Psoas muscle (tissue), 7 donors: ENCODE measurements at regions not wholly inside any gene's neighbourhood (a gene's known extent, or its start where the extent isn't known, plus 50 kb on each side); places are given as distances from the start of the nearest gene placed in this dataset.

ENCODE experiments used
- ATAC-seq, 4 donors: fragments of 200-7000 bp; cut with Tn5 transposase; one replicate each; pipeline ENCODE4 v1.9.1; 2020; ENCODE audit warnings: moderate library complexity in 3 of 4, mild to moderate bottlenecking in 2 of 4
- DNase-seq, 2 donors: peaks; one replicate each; pipeline ENCODE4 v3.0.0-alpha.2; 2020
- H3K27ac ChIP-seq: fragments of 200-600 bp; one replicate; pipeline ENCODE4 v1.8.0; 2022
- H3K27me3 ChIP-seq, 3 donors: fragments of 200-600 bp in 1 of 3; one replicate each; pipeline versions ENCODE4 v1.6.1 to v1.8.0; 2013 to 2022; ENCODE audit warnings: low read length in 2 of 3, mild to moderate bottlenecking in 2 of 3, moderate library complexity in 1 of 3; ENCODE audit not compliant: insufficient read depth in 3 of 3
- H3K36me3 ChIP-seq, 2 donors: fragments of 200-600 bp in 1 of 2; one replicate each; pipeline versions ENCODE4 v1.6.1 to v1.8.0; 2013 to 2022; ENCODE audit warnings: low read depth in 1 of 2, mild to moderate bottlenecking in 1 of 2, moderate library complexity in 1 of 2; ENCODE audit not compliant: insufficient read depth in 1 of 2
- H3K4me1 ChIP-seq: fragments of 200-600 bp; one replicate; pipeline ENCODE4 v1.8.0; 2022
- H3K4me3 ChIP-seq: fragments of 200-600 bp; one replicate; pipeline ENCODE4 v1.8.0; 2022; ENCODE audit warnings: mild to moderate bottlenecking
- H3K9me3 ChIP-seq: fragments of 200-600 bp; one replicate; pipeline ENCODE4 v1.8.0; 2022
- WGBS, 3 donors: extraction: QIAGEN DNeasy Blood & Tissue Kit; methylation state at CpG; one replicate each; pipeline versions ENCODE4 v1.1.6 to v1.1.7; 2013; 5-methylcytosine and 5-hydroxymethylcytosine counted together
- intact Hi-C, 2 donors: fragments of 100-400 bp; cut with DNase I; formaldehyde crosslinking; loops; one replicate each; pipeline versions ENCODE4 v1.11.0 to v1.14.2; 2022
- TF ChIP-seq, protein P1 (sequence below): fragments of 200-600 bp; IDR thresholded peaks from one replicate; pipeline ENCODE4 v1.8.0; 2022; ENCODE audit warnings: antibody characterized with exemption
- donor health status: healthy with polysubstance abuse.
- donor health status: DM: no; HTN: no; CAD: no; lungs with moderate emphysema.
- donor health status: Bipolar disorder and iron deficiency.
- donor health status: healthy.
- donor health status: DM: yes; HTN: yes; CAD: no.
- donor health status: DM: no; HTN: no; CAD: no.
- donor health status: DM: yes; HTN: yes; CAD: no.

DNA sequence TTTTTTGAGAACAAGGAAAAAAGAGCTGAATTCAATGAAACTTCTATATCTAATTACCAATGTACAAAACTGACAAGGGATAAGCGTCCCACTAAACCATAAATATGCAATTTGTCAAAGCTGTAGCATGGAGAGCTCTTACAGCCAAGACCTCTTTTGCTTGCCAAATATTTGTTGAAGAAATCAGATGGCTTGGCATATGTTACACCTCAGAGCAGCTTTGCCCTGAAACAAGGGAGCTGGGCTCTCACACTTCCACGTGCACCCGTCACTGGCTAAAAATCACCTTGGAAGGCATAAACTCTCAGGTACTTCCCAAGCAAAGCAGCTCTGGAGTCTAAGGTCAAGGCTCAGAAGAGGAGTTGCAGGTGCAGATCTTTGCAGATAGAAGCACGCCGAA is 324.7 kb upstream of the SLCO3A1 start:
- DNase-seq (no peak), ATAC-seq (no peak)
- Histone ChIP-seq H3K36me3 (no peaks in the 10 kb centered on the region), H3K4me3 (no peak overlapping the region), H3K9me3 (no peaks in the 10 kb centered on the region), H3K27ac (no peak overlapping the region), H3K4me1 (peaks cover 16% of the 10 kb centered on the region), H3K27me3 (no peaks in the 10 kb centered on the region)
- intact Hi-C loops, result no loop called here
- WGBS, 3 donors, result 53 to 54% (median 53%) methylated on average over 5 of the region's 5 CpGs
- TF ChIP-seq, protein P1, sequence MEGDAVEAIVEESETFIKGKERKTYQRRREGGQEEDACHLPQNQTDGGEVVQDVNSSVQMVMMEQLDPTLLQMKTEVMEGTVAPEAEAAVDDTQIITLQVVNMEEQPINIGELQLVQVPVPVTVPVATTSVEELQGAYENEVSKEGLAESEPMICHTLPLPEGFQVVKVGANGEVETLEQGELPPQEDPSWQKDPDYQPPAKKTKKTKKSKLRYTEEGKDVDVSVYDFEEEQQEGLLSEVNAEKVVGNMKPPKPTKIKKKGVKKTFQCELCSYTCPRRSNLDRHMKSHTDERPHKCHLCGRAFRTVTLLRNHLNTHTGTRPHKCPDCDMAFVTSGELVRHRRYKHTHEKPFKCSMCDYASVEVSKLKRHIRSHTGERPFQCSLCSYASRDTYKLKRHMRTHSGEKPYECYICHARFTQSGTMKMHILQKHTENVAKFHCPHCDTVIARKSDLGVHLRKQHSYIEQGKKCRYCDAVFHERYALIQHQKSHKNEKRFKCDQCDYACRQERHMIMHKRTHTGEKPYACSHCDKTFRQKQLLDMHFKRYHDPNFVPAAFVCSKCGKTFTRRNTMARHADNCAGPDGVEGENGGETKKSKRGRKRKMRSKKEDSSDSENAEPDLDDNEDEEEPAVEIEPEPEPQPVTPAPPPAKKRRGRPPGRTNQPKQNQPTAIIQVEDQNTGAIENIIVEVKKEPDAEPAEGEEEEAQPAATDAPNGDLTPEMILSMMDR, result no peak

DNA sequence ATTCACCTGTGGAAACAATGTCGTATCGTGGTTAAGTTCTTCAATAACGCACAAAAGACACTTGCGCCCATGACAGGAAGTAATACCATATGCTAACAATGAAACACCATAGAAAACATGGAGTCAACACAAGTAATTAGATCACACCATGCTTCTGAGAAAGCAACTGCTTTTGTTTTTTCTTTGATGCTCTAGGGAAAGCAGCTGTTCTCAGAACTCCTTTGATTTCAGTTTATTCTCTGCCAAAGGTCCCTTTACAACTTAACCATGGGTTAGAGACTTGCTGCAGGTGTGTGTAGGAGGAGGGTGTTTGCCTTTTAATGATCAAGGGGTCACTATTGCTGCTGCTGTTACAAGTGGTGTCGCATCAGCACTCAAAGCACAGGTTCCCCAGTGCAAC is 324.0 kb upstream of the SLCO3A1 start:
- H3K9me3 ChIP-seq, result no peaks in the 10 kb centered on the region
- no peak overlapping the region for H3K4me3 ChIP-seq
- no peaks in the 10 kb centered on the region for H3K27me3 ChIP-seq
- TF ChIP-seq, protein P1, result no peak
- peaks cover 18% of the 10 kb centered on the region for H3K4me1 ChIP-seq
- H3K36me3 ChIP-seq, result no peaks in the 10 kb centered on the region
- H3K27ac ChIP-seq, result peak overlapping the region; percentile 27
- intact Hi-C loops, result no loop called here
- DNase-seq, result no peak
- WGBS, 3 donors, result 60 to 79% (median 64%) methylated on average over 5 of the region's 5 CpGs
- ATAC-seq, result no peak

DNA sequence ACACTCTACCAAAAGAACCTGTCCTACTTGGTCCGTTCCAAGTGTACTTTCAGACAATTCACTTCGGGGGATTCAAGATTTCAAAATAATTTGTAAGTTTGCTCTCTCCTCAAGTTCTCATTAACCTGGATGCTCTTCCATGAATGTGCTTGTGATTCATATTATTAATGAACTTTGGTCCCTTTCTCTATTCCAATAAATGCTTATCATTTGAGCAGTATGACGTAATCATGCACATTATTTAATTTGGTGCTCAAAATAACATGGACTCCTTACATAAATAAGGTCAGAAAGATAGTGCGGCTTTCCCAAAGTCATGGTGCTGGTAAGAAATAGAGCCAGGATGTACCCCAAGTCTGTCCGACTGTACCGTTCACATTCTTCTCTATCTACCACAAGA is 323.2 kb upstream of the SLCO3A1 start:
- ATAC-seq (no peak), DNase-seq (no peak)
- TF ChIP-seq, protein P1, result no peak
- H3K4me3 ChIP-seq, result no peak overlapping the region
- no peaks in the 10 kb centered on the region for H3K9me3 ChIP-seq
- intact Hi-C loops, result no loop called here
- H3K36me3 ChIP-seq, result no peaks in the 10 kb centered on the region
- H3K27me3 ChIP-seq, result no peaks in the 10 kb centered on the region
- peaks cover 24% of the 10 kb centered on the region for H3K4me1 ChIP-seq
- WGBS, 3 donors, result 85 to 91% (median 91%) methylated on average over 6 of the region's 6 CpGs
- peak overlapping the region; percentile 76 for H3K27ac ChIP-seq

DNA sequence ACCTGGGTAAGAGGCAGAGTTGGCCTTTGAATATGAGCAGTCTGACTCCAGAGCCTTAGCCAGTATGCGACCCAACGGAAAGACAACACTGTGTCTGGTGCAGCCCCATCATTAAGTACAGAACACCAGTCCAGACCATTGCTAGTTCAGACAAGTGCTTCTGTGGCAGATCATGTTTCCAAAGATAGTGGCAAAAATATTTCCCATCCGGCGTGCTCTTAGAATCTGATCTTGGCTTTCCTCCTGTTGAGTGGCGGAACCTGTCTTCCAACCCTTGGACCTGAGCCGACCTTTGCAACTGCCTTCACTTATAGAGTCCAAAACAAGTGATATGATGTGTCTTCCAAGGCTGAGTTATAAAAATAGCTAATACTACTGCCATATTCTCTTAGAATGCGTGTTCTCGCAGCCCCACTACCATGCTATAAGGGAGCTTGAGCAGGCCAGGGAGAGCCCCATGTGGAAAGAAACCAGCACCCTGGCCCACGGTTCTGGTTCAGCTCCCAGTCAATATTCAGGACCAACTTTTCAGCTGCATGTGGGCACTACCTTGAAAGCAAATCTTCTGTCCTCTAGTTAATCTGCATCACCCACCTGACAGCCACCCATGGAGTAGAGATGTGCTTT is 322.4 kb upstream of the SLCO3A1 start:
- H3K36me3 ChIP-seq, result no peaks in the 10 kb centered on the region
- DNase-seq, result no peak
- no peaks in the 10 kb centered on the region for H3K27me3 ChIP-seq
- TF ChIP-seq, protein P1, result no peak
- peak; percentile 64 to 84 (median 78) for ATAC-seq
- no peak overlapping the region for H3K4me3 ChIP-seq
- peaks cover 32% of the 10 kb centered on the region for H3K4me1 ChIP-seq
- H3K27ac ChIP-seq, result peak overlapping the region; percentile 76
- 32 to 45% (median 33%) methylated on average over 9 of the region's 9 CpGs for WGBS, 3 donors
- H3K9me3 ChIP-seq, result no peaks in the 10 kb centered on the region
- intact Hi-C loops, result no loop called here

DNA sequence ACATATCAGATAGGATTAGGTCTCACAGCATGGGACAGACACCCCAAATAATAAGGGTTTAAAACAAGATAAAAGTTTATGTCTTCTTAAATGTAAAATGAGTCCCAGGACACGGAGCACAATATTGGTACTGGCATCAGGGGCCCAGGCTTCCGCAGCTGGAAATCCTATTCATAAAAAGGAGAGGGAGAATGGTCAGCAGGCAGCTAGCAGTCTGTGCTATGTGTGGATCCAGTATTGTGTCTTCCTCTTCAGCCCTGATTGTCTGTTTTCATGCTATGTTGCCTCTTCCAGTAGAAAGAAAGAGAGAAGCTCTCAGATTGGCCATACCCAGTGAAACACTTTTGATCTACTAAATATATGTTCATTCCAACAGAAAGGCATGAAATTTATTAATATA is 319.3 kb upstream of the SLCO3A1 start:
- Histone ChIP-seq H3K27ac (peak overlapping the region; percentile 84), H3K36me3 (no peaks in the 10 kb centered on the region), H3K4me1 (peaks cover 50% of the 10 kb centered on the region), H3K4me3 (no peak overlapping the region), H3K27me3 (no peaks in the 10 kb centered on the region), H3K9me3 (no peaks in the 10 kb centered on the region)
- TF ChIP-seq, protein P1, result no peak
- DNase-seq (no peak), ATAC-seq (no peak)
- WGBS, 3 donors, result 89 to 94% (median 91%) methylated on average over 2 of the region's 2 CpGs
- intact Hi-C loops, result no loop called here
